HG03280 (cell line): ENCODE measurements at regions not wholly inside any gene's neighbourhood (a gene's known extent, or its start where the extent isn't known, plus 50 kb on each side); places are given as distances from the start of the nearest gene placed in this dataset.
A peak's percentile ranks its signal among the peaks of the same experiment; 100 is the strongest.
"Not testable (repeated sequence)": the region's sequence is repeated elsewhere in the genome, so short reads cannot be mapped to it uniquely, and the experiment has no call there.

Experiments used
- ATAC-seq: cut with Tn5 transposase; IDR thresholded peaks from one replicate; pipeline ENCODE4 v1.9.1; 2021; ENCODE audit warnings: mild to moderate bottlenecking, moderate library complexity; ENCODE audit not compliant: unreplicated experiment

DNA sequence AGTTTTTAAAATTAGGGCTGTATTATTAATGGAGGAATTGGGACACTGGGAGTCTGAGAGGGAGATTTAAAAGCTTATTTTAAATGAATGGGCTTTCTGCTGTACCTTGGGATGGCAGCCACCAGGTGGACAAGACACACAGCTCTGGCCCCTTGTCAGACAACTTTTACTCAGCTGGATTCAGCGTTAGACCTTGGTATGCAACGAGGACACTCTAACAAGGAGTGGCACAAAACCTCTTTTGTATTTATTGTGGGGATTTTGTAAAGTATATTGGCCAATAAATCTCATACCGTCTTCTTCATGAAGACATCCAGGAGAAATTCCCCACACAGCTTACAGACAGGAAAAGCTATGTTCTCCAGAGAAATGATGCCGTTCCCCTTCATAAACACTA is 105.7 kb downstream of the LCA5 start:
- ATAC-seq = no peak

DNA sequence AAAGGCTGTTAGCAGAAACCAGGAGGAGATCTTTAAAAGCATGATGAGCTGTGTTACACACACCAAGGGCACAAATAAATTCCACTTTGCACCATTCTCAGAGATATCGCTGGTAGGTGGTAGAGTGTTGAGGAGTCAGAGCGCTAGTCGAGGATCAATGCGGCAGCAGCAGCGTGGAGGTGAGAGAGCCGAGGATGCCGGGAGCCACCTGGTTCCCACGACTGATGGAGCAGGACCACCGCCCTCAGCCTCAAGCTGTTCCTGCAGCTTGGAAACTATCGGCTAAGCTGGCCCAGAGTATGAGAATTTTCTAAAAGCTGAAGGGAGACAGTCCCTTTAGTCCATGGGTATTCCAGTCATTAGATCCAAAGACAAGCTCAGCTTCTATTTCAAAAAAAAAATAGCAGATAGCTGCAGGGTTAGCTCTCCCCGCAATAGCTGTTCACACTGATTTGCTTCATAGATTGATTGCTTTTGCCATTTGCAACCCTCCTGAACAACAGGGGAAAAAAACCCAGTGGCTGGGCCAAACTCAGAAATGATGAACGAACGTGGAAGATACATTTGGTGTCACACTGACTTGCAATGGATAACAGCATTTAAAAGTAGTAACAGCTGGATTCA is 106.2 kb downstream of the LCA5 start:
- no peak for ATAC-seq

DNA sequence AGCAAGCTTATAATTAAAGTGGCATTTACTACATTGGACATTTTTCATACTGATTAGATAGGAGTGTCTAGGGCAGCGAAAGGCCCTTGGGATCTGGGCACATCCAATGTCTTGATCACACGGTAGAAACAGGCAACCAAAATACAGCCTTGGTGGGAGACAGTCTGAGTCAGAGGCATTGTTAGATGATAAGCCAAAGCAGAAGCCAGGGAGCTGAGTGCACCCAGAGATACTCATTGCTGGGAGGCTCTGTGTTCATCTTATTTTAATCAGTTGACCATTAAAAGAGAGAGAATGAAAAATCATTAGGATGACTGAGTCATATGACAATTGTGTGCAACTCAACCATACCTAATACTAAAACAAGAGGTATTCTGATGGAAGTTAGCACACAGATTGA is 109.5 kb downstream of the LCA5 start:
- ATAC-seq = no peak

DNA sequence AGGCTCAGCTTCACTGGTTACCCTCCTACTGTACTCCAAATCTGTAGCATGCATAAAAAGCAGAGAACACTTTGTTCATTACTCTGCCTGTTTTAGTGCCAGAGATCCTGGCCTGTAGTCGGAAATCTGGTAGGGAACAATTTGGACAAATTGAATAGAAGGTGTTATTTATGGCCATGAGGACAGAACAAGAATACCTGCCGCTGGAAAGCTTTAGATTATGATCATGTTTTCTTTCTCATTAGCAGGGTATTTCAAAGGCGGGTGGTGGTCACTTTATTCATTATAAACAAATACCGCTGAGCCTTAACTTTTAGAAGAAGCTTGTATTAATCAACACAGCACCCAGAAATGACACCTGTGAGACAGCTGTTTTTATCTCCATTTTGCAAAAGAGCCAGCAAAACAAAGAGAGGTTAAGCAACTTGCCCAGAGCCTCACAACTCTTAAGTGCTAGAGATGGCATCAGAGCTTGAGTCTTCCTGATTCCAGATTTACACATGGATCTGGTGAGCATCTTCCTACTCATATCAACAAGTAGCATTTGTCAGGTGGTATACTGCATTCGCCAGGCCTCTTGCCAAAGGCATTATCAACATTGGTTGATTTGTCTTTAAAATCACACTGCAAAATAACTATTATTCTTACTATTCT is 110.5 kb downstream of the LCA5 start:
- no peak for ATAC-seq

DNA sequence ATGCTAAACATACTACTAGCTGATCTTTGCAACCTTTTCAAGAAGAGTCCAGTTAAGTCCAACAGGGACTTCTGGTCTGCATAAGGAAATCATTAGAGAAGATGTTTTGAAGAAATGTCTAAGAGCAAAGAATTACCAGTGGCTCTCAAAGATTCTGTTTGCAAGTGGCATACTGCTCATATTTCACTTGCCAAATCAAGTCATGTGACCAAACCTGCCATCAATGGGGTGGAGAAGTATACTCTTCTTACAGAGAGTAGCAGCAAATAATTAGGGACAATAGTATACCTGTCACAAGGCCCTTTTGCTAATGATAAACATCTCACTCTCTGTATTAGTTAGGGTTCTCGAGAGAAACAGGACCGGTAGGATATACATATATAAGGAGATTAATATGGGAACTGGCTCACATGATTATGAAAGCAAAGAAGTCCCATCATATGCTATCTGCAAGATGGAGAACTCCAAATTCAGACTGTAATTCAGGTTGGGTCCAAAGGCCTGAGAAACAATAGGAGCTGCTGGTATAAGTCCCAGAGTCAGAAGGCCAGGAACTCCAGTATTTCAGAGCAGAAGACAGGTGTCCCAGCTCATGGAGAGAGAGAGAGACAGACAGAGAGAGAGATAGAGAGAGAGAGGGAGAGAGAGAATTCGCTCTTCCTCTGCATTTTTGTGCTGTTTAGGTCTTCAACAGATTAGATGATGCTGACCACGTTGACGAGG is 111.5 kb downstream of the LCA5 start:
- no peak for ATAC-seq

DNA sequence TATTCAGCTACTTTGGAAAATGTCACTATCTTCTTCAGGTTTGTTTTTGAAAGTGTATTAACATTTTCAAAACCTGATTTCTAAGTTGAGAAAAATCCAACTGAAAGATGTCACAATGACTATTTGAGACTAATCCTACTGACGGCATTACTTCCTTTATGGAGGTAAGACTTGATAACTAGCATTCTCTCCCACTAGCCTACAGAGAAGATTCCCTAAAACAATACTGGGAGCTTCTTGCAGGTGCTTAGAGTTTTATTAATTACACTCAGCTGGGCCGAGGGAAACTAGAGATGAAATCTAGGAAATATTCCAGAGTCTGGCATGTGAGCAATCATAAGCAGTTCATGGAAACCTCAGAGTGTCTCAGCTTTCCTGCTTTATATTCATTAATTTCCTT is 114.0 kb downstream of the LCA5 start:
- no peak for ATAC-seq

DNA sequence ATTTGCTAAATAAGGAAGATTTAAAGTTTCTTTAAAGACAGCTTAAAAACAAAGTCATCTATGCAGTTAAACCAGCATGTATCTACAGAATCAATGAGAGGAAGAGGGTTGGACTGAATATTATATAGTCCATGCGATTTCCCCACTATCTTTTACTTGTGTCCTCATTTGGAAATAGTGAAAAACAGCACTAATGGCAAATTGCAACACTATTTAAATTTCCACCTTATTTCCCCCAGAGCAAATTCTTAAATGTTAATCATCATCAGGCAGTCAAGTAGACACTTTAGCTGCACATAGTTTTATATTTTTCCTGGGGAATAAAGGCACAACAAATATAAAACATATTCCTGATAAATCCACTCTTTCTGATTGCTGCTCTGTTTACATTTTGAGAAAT is 114.6 kb downstream of the LCA5 start:
- ATAC-seq = no peak

DNA sequence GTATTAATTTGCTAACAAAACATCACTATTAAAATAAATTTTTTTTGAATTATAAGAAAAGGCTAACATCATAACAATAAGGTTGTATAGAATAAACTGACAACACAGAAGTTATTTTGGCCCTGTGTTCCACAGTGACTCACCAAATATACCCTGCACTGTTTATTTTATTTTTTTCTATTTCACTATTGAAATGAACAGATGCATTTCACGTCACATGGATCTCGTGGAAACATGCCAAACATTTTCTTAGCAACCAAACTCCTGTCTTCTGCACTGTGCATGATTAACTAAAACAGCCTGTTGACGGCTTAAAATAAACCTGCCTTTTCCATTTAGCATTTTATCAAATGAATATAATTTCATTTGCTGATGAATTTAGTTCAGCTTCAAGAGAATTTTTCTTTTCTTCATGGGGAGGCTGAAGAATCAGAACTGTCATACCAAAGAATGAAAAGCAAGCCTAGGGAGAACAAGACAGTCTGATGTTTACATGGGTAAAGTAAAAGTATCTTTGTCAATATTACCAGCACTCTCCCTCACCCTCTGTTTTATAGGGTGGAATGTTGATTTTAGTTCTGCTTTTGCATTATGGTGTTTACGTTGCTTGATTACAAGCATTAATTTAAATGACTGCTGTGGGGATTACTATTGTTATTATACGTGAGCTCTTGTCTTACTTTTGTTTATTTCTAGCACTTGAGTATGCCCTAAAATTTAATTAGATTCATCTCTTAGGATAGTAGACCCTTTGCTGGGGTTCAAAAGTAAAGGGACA is 115.3 kb downstream of the LCA5 start:
- ATAC-seq = peak; percentile 59

DNA sequence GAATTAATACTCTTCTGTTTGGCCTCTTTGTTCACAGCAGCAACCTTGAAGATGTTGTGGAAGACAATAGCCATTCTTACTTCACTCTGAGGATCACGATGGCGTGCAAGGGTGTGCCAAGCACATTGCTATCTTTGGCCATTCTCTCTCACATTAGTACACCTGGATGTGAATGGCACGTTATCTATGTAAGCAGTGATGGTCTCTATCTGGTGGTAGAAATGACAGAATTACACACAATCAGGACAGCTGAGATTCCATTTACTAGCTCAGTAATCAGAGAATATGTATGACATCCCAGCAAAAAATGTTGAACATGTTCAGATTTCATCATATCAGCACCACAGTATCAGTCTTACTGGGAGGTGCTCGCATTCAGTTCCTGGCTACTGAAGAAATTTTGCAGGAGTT is 116.2 kb downstream of the LCA5 start:
- no peak for ATAC-seq

DNA sequence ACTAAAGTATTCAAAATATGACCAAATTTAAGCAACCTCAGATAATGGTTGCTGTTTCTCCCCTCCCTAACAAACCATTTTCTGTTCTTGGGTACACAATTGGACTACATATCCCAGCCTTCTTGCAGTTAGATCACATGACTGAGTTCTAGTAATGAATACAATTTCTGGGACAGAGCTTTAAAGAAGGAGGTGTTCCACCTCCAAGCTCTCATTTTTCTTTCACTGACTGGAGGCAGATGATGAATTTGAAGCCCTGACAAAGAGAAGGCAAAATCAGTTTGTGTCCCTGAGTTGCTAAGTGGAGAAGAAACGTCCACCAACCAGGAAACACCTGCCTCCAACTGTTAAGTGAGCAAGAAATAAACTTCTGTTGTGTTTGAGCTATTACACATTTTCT is 117.2 kb downstream of the LCA5 start:
- ATAC-seq = no peak

DNA sequence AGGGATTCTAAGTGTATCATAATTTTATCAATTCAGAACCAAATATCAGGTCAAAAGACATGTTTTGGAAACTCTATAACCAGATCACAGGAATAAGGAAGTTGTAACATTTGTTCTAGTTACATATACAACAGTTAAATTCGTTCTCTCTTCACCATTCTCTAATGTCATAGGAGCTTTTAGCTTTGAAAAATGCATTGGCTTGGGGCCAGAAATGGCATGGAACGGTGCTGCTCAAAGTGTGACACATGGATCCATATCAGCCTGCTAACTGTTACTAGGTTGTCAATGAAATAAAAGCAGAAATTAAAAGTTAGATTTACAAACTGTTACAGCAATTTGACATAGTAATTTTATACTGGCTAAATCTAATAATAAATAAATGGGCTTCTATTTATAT is 120.3 kb downstream of the LCA5 start:
- ATAC-seq = no peak

DNA sequence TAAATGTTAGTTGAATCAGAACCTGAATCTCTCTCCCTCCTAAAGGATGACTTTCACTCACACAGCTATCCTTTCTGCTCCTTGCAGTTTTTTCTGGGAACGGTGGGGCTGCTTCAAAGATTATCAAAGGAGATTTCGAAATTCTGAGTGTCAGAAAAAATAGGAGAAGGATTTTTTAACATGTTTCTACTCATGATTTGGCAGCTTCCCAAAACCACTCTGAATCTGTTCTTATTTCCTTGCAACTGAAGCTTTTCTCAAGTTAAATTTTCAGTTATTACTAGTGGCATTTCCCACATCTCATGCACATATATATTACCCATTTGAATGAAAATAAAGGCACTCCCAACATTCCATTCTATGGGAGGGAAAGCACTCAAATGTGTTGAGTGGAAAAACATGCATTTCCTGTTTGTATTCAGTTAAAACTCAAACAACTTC is 123.6 kb downstream of the LCA5 start:
- ATAC-seq = no peak

DNA sequence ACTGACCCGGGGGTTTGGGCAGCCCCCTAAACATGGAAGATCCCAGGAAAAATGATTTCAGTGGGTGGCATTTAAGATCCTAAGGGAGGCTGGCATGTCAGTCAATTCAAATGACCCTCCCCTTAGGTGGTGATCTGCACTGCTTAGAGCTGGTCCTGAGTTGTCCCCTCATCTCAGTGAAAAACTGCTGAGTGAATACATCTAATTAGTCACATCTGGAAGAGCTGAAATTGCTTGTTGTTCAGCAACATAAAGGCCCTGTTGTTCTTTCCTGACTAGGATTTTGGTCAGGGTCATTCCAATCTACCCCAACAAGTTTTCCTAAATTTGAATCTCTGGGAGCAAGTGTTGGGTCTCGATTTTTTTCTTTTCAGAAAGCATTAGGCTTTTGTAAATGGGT is 126.4 kb downstream of the LCA5 start:
- no peak for ATAC-seq

DNA sequence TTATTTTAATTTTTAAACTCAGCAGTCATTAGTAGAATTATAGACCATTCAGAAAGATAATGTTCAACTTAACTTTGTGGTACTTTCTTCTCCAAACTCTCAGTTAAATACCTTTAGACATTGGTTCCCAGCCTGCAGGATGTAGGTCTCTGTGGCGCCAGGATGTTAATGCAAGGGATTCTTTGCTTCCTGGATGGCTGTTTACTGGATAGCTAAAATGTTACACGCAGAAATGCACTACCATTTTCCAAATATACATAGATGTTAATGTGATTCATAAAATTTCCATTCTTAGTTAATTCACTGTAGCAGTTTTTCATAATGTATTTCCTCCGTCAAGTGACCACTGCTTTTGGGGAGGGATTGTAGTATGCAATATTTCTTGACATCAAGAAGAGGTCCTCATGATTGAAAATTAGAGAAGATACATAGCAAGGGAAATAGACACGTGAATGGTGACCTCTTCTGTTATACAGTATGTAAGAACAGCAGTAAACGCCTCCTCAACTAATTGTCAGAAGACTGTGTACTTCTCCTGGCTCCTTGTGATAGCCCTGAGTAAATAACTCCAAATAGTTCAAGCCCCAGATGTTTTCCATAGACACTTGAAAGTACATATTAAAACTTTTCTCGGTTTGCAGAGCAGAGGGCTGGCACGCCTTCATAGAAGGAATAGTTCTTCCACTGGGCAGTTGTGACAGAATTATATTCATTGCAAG is 128.8 kb downstream of the LCA5 start:
- no peak for ATAC-seq

DNA sequence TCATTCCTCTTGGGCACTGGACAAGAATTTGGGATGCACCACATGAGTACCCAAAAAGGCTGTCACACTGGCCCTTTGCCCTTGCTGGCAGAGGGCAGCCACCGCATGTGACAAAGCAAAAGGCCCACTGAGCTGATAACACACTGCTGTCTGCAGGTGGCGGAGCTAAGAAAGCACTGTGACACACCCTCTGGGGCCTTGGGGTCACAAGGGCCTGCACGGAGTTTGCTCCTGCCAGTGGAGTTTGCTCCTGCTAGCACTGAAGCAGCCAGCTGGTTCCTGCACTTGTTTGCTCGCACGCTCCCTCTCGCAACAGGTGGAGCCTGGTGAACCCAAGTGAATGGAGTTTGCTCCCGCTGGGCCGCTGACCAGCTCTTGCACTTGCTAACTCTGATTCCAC is 132.6 kb downstream of the LCA5 start:
- ATAC-seq = no peak

DNA sequence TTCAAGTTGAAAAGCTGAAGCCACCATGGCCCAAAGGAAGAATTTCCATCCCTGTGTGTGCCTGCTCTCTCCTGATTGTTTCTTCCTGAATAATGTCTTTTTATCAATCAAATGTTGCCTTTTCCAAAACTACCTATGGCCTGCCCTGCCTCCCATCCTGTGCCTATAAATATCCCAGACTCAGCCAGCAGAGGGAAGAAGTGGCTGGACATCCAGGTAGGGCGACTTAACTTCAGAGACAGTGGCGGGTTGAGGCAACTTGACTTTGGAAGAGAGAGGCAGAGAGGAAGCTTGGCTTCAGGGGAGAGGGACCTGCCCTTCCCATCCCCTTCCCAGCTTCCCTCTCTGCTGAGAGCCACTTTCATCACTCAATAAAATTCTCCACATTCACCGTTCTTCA is 133.0 kb downstream of the LCA5 start:
- ATAC-seq = no peak

DNA sequence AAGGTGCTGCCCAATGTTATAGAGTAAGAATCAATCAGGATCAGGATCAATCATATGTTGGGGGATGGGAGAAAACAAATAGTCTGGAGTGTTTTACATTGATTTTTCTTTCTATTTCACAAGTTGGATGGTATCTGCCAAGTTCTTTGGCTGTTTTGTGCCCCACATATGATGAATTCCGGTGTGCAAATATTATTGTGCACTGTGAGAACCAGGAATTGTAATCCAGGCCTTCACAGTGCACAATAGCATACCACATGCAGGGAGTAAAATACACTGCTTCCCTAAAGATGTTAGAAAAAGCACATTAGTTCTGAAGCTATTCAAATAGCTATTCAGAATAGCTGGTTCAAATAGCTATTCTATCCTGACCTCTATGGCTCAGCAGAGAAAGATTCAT is 133.7 kb downstream of the LCA5 start:
- ATAC-seq = no peak

DNA sequence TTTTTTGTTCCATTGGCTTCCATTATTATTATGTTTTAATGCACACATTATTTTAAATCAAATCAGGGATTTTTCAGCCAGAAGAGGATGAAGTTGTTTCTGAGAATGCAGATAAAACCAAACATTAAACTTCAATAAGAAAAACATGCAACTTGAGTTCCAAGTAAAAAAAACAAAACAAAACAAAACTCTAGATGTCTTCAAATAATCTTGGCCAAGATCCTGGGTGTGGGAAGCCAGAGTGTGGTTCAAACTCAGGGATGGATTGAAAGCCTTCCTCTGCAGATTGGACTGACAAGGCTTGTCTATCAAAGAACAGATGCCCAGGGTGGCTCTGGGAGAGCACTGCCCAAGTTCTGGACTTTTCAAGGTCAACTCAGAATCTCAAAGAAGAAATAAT is 134.1 kb downstream of the LCA5 start:
- ATAC-seq = no peak

DNA sequence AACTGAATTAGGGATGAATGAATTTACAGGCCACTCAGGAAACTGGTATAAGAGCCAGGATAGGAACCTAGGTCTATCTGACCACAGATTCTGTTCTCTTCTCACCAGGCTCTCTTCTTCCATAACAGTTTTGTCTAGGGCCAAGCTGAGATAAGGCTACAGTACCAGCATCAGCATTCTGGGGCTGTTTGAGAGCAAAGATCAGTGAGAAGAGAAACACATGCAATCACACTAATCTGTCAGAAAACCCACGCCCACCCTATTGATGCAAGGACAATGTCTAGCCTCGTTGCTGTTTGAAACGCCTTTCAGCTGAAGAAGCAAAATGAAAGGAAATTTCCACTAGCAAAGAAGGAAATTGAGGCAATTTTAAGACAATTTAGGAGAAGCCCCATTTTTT is 137.7 kb downstream of the LCA5 start:
- no peak for ATAC-seq

DNA sequence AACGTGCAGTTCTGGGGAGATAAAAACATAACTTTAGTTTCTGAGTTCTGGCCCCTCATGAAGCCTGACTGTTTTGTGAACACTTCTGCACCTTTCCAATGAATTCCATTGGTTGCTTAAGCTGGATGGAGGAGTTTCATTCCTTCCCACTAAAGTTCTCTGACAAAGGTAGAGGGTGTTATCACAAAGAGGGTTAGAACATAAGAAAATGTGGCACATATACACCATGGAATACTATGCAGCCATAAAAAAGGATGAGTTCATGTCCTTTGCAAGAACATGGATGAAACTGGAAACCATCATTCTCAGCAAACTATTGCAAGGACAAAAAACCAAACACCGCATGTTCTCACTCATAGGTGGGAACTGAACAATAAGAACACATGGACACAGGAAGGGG is 138.6 kb downstream of the LCA5 start:
- ATAC-seq = not testable (repeated sequence)

DNA sequence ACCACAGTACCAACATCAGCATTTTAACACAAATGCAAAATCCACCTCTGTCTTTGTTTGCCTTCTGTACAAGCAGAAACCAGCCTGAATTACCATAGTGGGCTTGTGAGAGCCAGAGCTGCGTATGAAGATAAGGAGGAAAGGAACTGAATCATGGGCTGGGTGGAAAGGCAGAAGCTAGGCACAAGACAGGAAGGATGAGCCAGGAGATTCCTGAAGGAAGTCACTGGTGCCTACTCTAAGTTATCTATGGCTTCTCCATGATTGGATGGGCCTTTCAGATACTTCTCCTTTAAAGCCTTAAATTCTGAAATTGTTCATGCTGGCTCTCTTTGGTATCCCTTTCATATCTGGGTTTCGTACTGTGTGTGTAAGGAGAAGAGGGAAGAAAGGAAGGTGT is 140.6 kb downstream of the LCA5 start:
- no peak for ATAC-seq
